A673 (cell line): ENCODE measurements at regions not wholly inside any gene's neighbourhood (a gene's known extent, or its start where the extent isn't known, plus 50 kb on each side); places are given as distances from the start of the nearest gene placed in this dataset.

ENCODE experiments used
- EZH2 ChIP-seq: fragments of 200-600 bp; sonication (generic); IDR thresholded peaks from 2 replicates; pipeline ENCODE4 v1.6.1; 2017; ENCODE audit warnings: borderline replicate concordance, low read depth, mild to moderate bottlenecking, mixed read lengths, antibody characterized with exemption, low read length; ENCODE audit not compliant: poor library complexity, severe bottlenecking
- TF ChIP-seq, protein P1 (sequence below): fragments of 300-800, 200-600 bp; sonication (generic); conservative IDR thresholded peaks from 2 replicates; pipeline ENCODE4 v1.5.1; 2017; ENCODE audit warnings: low read depth, mild to moderate bottlenecking, antibody characterized with exemption, low read length, moderate library complexity, mixed read lengths

- TF ChIP-seq, protein P1, sequence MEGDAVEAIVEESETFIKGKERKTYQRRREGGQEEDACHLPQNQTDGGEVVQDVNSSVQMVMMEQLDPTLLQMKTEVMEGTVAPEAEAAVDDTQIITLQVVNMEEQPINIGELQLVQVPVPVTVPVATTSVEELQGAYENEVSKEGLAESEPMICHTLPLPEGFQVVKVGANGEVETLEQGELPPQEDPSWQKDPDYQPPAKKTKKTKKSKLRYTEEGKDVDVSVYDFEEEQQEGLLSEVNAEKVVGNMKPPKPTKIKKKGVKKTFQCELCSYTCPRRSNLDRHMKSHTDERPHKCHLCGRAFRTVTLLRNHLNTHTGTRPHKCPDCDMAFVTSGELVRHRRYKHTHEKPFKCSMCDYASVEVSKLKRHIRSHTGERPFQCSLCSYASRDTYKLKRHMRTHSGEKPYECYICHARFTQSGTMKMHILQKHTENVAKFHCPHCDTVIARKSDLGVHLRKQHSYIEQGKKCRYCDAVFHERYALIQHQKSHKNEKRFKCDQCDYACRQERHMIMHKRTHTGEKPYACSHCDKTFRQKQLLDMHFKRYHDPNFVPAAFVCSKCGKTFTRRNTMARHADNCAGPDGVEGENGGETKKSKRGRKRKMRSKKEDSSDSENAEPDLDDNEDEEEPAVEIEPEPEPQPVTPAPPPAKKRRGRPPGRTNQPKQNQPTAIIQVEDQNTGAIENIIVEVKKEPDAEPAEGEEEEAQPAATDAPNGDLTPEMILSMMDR = no peak
- no peak for TF ChIP-seq EZH2
These were observed 219.9 kb downstream of the AACS start for GRCh38 chr12:125284945-125285685.
